T-helper 9 cell (primary cell): ENCODE measurements at regions not wholly inside any gene's neighbourhood (a gene's known extent, or its start where the extent isn't known, plus 50 kb on each side); places are given as distances from the start of the nearest gene placed in this dataset.

Experiments used
- DNase-seq: peaks from one replicate; pipeline ENCODE4 v3.0.0-alpha.2; 2020

DNA sequence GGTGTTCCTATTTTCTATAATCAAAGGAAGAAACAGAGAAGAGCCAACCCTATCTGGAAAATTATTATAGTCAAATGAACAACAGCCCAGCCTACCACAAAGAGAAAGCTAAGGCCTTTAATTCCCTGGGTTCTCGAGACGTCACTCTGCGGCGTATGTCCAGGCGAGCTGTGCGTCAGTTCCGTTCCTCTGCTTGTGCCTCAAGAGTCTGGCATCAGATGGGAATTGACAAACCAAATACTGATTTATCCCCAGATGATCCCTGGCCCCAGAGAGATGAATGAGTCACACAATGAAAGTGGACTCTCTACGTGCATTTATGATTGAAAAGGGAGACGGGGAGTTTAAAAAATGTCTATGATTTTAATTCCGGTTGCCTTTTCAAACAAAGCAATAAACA lies 151.6 kb upstream of the PDE10A start:
- DNase-seq: no peak

- DNase-seq: no peak
Measured at GRCh38 chr6:165811512-165811911, 148.5 kb upstream of the PDE10A start.

- no peak for DNase-seq
Measured at GRCh38 chr6:165808021-165808420, 145.0 kb upstream of the PDE10A start.

DNA sequence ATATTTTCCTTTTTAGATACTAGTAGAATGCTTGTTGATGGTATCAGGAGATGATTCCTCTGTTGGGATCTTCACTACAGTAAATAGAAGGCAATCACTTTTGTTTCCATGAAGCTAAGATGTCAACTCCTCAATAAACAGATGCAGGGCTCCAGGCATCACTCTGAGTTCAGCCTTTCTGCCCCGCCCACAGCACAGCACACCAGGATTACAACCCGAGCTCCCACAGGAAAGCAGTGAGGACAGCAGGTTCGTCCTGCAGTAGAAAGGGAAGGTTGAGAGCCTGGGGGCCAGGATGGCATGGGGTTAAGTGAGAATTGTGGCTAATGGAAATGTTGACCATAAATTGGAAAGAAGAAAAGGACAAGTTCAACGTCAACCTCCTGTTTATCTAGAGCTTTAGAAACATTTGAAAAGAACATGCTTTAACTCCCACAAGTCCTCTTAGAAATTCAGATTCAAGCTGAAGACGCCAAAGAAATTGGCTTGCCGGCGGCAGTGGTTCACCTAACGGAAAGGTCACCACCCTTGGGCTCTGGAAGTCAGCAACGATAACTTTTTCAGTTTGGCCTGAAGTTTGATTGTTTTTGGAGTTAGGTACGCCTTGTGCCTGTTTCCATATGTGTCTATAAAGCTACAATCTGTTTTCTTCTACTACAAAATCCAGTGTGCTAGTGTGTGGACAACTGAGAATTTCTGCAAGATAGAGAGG lies 144.4 kb upstream of the PDE10A start:
- DNase-seq: no peak

DNA sequence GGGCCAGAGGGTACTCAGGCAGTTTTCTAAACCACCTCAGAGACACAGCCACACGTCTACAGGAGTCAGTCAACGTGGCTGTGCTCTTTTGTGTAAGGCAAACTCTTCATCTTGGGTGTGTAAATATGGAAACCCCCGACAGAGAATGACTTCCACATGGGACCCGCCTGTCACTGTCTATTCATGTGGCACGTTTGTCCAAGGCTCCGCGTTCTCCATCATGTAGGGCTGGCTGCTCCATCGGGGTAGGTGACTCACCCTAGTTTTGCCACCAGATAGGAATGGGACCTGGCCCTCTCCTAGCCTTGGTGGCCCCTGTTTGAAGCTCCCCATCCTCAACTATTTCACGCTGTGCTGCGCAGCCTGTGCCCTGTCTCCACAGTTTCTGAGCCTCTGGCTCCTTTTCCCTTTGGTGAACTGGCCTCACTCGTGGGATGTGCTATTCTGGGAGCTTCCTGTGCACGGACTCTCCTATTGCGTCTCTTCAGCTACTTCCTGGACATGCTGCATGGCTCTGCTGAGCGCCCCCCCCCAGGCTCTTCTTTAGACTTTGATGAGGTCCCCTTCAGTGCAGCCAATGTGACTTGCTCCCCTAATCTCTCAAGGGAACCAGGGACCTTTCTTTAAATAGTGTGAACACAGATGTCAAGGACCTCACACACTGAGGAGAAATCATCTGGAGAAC lies 143.2 kb upstream of the PDE10A start:
- DNase-seq: no peak

DNA sequence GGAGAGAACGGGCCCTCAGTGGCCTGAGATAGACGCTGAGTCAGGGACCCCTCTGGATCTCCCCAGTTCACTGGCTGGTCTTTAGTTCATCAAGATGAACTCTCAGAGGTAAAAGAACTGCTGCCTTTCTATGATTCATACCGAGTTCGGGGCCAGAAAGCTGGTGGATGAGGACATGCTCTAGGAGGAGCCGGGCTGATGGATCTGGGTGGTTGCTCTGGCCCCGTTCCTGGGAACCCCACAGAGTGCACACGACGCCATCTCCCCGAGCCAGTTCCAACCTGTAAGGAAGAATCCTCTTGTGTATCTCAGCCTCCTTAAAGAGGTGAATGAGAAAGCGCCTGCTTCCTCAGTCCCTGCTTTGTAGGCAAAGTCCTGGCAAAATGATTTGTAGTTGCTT lies 142.6 kb upstream of the PDE10A start:
- no peak for DNase-seq

- DNase-seq: no peak
Measured at GRCh38 chr6:165805067-165805555, 142.1 kb upstream of the PDE10A start.

- DNase-seq: no peak
Measured at GRCh38 chr6:165804331-165805066, 141.5 kb upstream of the PDE10A start.

GRCh38 chr6:165800337-165800736 lies 137.3 kb upstream of the PDE10A start:
- DNase-seq: no peak

GRCh38 chr6:165799391-165800153 lies 136.5 kb upstream of the PDE10A start:
- DNase-seq: no peak

DNA sequence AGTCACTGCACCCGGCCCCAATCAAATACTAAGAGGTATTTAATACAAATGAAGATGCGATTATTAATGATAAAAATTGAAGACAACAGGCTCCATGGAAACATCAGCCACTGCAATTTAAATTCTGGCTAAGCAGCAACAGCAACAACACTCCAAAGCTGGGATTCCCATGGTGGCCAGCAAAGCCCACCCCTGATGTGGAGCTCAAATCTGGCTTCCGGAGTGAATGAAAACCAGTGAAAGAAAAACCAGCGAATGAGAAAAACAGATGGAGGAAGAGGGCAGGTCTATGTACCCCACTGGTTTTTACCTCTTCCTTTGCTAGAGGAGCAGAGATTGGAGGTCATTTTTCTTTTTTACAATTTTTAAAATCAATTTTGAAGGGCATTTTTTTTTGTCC lies 135.9 kb upstream of the PDE10A start:
- no peak for DNase-seq

DNA sequence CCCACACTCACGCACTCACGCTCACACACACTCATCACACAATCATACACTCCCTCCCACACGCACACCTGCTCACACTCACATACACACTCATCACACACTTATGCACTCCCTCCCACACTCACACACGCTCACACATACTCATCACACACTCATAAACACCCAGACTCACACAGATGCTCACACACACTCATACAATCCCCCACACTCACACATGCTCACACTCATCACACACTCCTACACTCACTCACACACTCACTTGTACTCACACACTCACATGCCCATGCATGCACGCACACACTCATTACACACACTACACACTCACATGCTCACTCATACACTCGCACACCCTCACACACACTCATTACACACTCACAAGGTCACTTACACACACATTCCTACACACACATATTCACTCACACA lies 131.1 kb upstream of the PDE10A start:
- no peak for DNase-seq

DNA sequence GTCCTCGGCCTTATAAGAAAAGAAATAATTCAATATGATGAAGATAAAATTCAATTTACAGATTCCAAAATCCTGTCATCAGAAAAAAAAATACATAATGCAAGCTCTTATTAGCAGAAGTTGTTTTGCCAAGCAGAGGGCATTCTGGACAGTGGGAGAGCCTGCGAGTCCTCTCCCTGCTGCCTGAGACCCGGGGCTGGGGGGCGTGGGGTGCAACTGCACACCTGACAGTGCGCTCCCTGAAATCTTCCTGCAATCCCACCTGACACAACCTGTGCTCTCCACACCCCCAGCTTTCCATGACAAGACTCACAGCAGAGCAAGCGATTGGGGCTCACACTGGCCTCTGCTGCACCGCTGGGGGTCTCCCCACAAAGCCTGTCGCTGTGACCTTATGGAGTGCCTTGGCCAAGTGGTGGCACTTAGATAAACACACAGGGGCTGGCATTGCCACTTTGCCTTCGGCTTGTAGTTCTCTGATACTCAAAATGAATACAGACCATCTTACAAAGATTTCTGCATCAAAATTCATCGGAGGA lies 130.3 kb upstream of the PDE10A start:
- no peak for DNase-seq

DNA sequence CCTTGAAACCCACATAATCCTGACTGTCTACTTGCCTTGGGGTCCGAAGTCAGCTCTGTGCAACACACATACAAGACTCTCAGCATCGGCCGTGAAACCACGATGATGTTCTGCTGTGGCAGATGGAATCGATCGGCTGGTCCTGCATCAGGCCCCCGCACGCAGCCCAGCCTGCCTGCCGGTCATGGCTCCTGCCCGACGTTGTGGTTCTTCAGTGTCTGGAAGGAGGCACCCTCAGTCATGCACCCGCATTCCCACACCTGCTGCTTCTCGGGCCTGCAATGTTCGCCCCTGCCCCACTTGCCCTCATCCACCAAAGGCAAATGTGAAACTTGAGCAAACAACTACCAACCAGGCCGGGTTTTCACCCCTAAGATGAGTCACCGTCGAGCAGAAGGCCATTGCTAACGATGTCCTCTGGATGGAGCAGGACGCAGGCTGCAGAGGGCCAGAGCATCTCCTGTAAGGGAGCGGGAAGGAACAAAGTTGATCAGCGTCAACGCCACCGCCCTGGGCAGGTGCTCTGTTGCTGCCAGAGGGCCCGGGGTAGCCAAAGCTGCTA lies 128.9 kb upstream of the PDE10A start:
- DNase-seq: no peak

GRCh38 chr6:165791306-165791705 lies 128.3 kb upstream of the PDE10A start:
- DNase-seq: no peak

DNA sequence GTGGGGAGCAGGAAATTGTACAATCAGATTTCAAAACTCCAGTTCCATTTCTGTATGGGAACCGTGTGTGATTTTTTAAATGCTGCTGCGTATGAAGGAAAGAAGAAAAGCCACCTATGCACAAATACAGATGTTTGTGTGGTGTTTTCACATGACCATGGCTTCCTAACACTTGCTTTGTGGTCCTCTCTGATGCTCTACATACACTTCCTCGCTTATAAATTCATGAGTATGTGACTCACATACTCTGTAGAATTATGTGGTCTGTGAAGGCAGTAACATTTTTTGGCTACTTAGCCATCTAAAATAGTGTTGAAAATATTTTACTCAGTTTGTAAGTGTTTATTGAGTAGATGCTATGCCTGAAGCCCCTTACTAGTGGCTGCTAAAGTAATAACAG lies 119.8 kb upstream of the PDE10A start:
- DNase-seq: no peak

DNA sequence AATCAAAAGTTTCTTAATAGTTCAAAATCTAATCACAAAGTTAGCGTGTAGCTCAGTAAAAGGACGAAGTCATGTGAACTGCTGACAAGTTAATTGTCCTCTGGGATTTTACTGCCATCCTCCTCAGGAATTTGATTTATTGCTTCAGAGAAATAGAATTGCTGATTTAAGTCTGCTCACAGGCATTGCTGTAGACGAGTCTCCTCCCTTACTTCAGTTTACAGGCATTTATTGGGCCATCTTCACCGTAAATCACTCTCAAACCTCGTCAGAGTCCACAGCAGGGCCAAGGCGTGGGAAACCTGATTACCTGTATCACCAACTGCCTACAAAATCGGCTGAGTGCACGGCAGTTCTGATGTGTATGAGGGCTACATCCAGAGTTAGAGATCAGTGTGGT lies 119.1 kb upstream of the PDE10A start:
- no peak for DNase-seq

DNA sequence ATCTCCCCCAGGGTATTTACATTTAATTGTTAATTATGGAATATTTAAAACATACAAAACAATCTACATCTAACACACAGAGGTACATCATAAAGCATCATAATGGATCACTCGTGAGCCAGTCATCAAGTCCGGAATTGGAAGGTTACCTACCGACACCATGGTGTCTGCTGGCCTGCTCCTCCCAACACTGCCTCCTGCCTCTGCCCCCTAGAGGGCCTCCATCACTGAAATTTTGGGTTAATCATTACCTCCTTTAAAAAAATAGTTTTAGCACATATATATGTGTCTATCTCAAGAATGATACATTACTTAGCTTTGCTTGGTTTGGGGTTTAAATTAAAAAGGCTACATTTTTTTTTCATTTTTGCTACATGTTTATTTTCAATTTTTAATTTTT lies 114.6 kb upstream of the PDE10A start:
- DNase-seq: no peak

GRCh38 chr6:165776691-165777090 lies 113.7 kb upstream of the PDE10A start:
- DNase-seq: no peak

- DNase-seq: no peak
Measured at GRCh38 chr6:165775721-165776120, 112.7 kb upstream of the PDE10A start.

DNA sequence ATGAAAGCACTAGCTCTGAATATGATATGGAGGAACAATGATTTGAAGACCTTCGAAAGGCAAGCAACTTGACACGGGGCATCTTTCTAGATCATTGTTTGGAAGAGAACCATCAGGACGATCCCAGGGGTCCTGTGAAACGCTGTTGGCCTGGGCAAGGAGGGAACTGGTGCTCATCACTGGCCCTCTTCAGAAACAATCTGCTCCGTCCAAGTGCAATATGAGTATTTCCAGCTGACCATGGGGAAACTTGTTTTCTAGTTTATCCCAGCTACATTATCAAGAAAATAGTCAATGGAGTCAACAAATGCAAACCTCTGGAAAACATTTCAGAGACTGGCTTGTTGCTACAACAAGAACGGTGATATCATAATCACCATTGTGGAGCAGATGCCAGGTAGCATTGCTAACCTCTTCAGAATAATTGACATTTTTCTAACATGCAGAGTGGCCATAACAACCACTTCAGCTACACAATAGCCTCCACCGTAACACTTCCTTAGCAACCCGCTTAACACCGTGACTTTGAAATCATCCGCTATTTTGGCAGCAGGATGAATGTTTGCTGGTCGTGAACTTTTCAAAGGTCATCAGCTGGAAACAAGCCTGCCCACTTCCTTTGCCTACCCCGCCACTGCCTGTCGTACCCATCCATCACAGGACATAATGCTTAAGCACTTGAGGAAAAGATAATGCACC lies 112.0 kb upstream of the PDE10A start:
- DNase-seq: no peak
